ENCODE measurements at regions not wholly inside any gene's neighbourhood (a gene's known extent, or its start where the extent isn't known, plus 50 kb on each side); places are given as distances from the start of the nearest gene placed in this dataset.

DNA sequence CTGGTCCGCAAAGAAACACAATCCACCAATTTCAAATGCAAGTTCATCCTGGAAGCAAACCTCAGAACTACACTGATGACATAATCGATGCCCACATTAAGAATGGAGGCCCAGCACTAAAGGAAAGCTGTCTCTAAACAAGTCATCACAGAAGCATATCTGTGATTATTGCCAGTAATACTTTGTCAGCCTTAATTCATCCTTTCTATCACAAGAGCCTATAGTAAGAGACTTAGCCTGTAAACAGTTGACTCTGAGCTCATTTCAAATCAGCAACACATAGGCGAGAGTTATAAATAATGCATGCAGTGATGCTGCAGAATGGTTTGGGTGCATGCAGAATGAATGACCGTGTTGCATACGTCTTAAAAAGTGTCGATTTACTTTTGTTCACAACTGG lies 105.9 kb upstream of the ZFP42 start:
- Histone ChIP-seq H2BK20ac (ENCODE audit: low read depth, low read length, poor library complexity, severe bottlenecking) (no peak overlapping the region), H2AFZ (ENCODE audit: low read length) (no peak overlapping the region), H3K9me3 (ENCODE audit: control insufficient read depth, low read depth, low read length) (no peaks in the 10 kb centered on the region), H4K91ac (ENCODE audit: insufficient read length, low read depth, low read length) (no peak overlapping the region), H2BK12ac (ENCODE audit: insufficient read length, low read depth, low read length) (no peak overlapping the region), H3K56ac (ENCODE audit: insufficient read length, low read depth, low read length) (no peak overlapping the region), H3K27me3 (ENCODE audit: insufficient read depth, low read length) (no peaks in the 10 kb centered on the region), H3K9ac (ENCODE audit: extremely low read depth, insufficient read length, low read length) (no peak overlapping the region), H4K20me1 (ENCODE audit: control insufficient read depth, insufficient read depth, insufficient read length) (no peaks in the 10 kb centered on the region), H2BK120ac (ENCODE audit: low read depth, low read length, poor library complexity, severe bottlenecking) (no peak overlapping the region), H3K4me2 (ENCODE audit: insufficient read depth, insufficient read length, low read length) (no peak overlapping the region), H3K14ac (ENCODE audit: insufficient read depth, low read length) (no peak overlapping the region), H4K8ac (replicated peaks; ENCODE audit: insufficient read length, low read depth, low read length) (no peak overlapping the region), H3K4me1 (ENCODE audit: insufficient read depth, low read length) (no peaks in the 10 kb centered on the region), H2BK5ac (ENCODE audit: insufficient read length, low read length) (no peak overlapping the region), H2AK5ac (ENCODE audit: insufficient read length, low read length) (no peak overlapping the region), H3T11ph (ENCODE audit: low read length) (no peak overlapping the region), H3K79me2 (ENCODE audit: insufficient read depth, low read length) (no peaks in the 10 kb centered on the region), H3K23ac (ENCODE audit: insufficient read length, low read depth, low read length) (no peak overlapping the region), H3K79me1 (ENCODE audit: insufficient read depth, low read depth, low read length, poor library complexity, severe bottlenecking) (no peaks in the 10 kb centered on the region), H3K27ac (ENCODE audit: insufficient read length, low read depth, low read length) (no peak overlapping the region), H3K18ac (ENCODE audit: insufficient read length, low read depth, low read length) (no peak overlapping the region), H4K5ac (ENCODE audit: insufficient read length, low read depth, low read length) (no peak overlapping the region), H3K4ac (ENCODE audit: low read depth, low read length) (no peak overlapping the region), H2BK15ac (ENCODE audit: low read depth, low read length) (no peak overlapping the region), H3K23me2 (ENCODE audit: insufficient read length, low read depth, low read length, poor library complexity, severe bottlenecking) (no peaks in the 10 kb centered on the region)
- Mint-ChIP-seq H3K27ac (no peak overlapping the region), H3K4me3 (no peak overlapping the region), H3K4me1 (no peaks in the 10 kb centered on the region; a peak in 1 of 4 replicates), H3K9me3 (peaks cover 0 to 5% of the 10 kb centered on the region in 2 experiments; a peak in 3 of 5 replicates), H3K27me3 (ENCODE audit: low read depth) (no peaks in the 10 kb centered on the region), H3K36me3 (ENCODE audit: insufficient read depth in 1 of 3, low read depth in 3 of 3) (no peaks in the 10 kb centered on the region; a peak in 1 of 7 replicates)
- no CpG with 5 or more reads among the region's 6 CpGs for WGBS (ENCODE audit: extremely low coverage, insufficient read length, low lambda C conversion rate)
- TF ChIP-seq CTCF (conservative IDR thresholded peaks at IDR 0.05): no peak
- DNase-seq: no peak
